Sigmoid colon (tissue), 6 donors: ENCODE measurements at regions not wholly inside any gene's neighbourhood (a gene's known extent, or its start where the extent isn't known, plus 50 kb on each side); places are given as distances from the start of the nearest gene placed in this dataset.

ENCODE experiments used
- DNase-seq: peaks from one replicate; pipeline ENCODE4 v3.0.0-alpha.2; 2019
- H3K27ac ChIP-seq, 4 donors: fragments of 200-600 bp; sonication (generic); one replicate each; pipeline ENCODE4 v1.5.1; 2016 to 2019; ENCODE audit warnings: mild to moderate bottlenecking in 1 of 4
- H3K27me3 ChIP-seq, 3 donors: fragments of 200-600 bp; sonication (generic); one replicate each; pipeline ENCODE4 v1.5.1; 2019; ENCODE audit warnings: mild to moderate bottlenecking in 1 of 3
- H3K36me3 ChIP-seq, 4 donors: fragments of 200-600 bp; sonication (generic); one replicate each; pipeline ENCODE4 v1.5.1; 2016 to 2019
- H3K4me1 ChIP-seq, 4 donors: fragments of 200-600 bp; sonication (generic); one replicate each; pipeline ENCODE4 v1.5.1; 2017 to 2019
- H3K4me3 ChIP-seq, 4 donors: fragments of 200-600 bp; sonication (generic); one replicate each; pipeline ENCODE4 v1.5.1; 2017 to 2019; ENCODE audit warnings: mild to moderate bottlenecking in 2 of 4, moderate library complexity in 1 of 4
- H3K9me3 ChIP-seq, 4 donors: fragments of 200-600 bp in 3 of 4; sonication (generic) in 3 of 4; one replicate each; pipeline versions ENCODE4 v1.5.1 to v1.6.1; 2013 to 2019
- CTCF ChIP-seq, 4 experiments: fragments of 450-650 bp in 3 of 4; fragments of 200-600 bp in 1 of 4; IDR thresholded peaks; one replicate each; pipeline ENCODE4 v1.5.1; 2016 to 2019; ENCODE audit warnings: antibody characterized with exemption in 4 of 4, mild to moderate bottlenecking in 3 of 4, moderate library complexity in 2 of 4
- EP300 ChIP-seq, 4 donors: sonication (generic); formaldehyde crosslinking; IDR thresholded peaks; one replicate each; pipeline ENCODE4 v1.6.1; 2017; ENCODE audit warnings: antibody characterized with exemption in 4 of 4
- POLR2A ChIP-seq, 2 donors: fragments of 450-650 bp; IDR thresholded peaks; one replicate each; pipeline ENCODE4 v1.6.1; 2016; ENCODE audit warnings: antibody characterized with exemption in 2 of 2, mild to moderate bottlenecking in 2 of 2, moderate library complexity in 2 of 2
- POLR2AphosphoS5 ChIP-seq, 4 donors: sonication (generic); formaldehyde crosslinking; IDR thresholded peaks; one replicate each; pipeline ENCODE4 v1.6.1; 2017; ENCODE audit warnings: antibody characterized with exemption in 4 of 4
- WGBS, 2 donors: extraction: QIAGEN DNeasy Blood & Tissue Kit; methylation state at CpG; one replicate each; pipeline ENCODE4 v1.1.7; 2013; 5-methylcytosine and 5-hydroxymethylcytosine counted together
- intact Hi-C: fragments of 100-400 bp; cut with DNase I; formaldehyde crosslinking; loops from one replicate; pipeline ENCODE4 v1.15.1; 2023
- donor health status: healthy with polysubstance abuse.
- donor health status: healthy.

- WGBS, 2 donors: 19 to 60% methylated on average over 2 of the region's 2 CpGs
- Histone ChIP-seq H3K27ac (no peak overlapping the region), H3K9me3 (no peaks in the 10 kb centered on the region), H3K4me1 (no peaks in the 10 kb centered on the region), H3K36me3 (no peaks in the 10 kb centered on the region), H3K4me3 (no peak overlapping the region), H3K27me3 (peaks cover 0 to 10% (median 0%) of the 10 kb centered on the region in 3 donors)
- intact Hi-C loops: loop anchor here (5.0 kb wide), 1 partner anchor 621 kb away; no protein-coding TSS in a partner anchor
- TF ChIP-seq EP300 (IDR thresholded peaks at IDR 0.05): no peak
- no peak for TF ChIP-seq POLR2A (IDR thresholded peaks at IDR 0.05)
- TF ChIP-seq CTCF (IDR thresholded peaks at IDR 0.05): no peak
- TF ChIP-seq POLR2AphosphoS5 (IDR thresholded peaks at IDR 0.05): no peak
- no peak for DNase-seq
These were observed 202.6 kb upstream of the RNF32 start for GRCh38 chr7:156438011-156438410.

GRCh38 chr7:156437021-156437614 is 203.5 kb upstream of the RNF32 start:
- no peak for DNase-seq
- Histone ChIP-seq H3K9me3 (no peaks in the 10 kb centered on the region), H3K27ac (no peak overlapping the region), H3K36me3 (no peaks in the 10 kb centered on the region), H3K4me3 (no peak overlapping the region), H3K4me1 (no peaks in the 10 kb centered on the region), H3K27me3 (peaks cover 0 to 4% (median 0%) of the 10 kb centered on the region in 3 donors)
- TF ChIP-seq POLR2A (IDR thresholded peaks at IDR 0.05): no peak
- no peak for TF ChIP-seq CTCF (IDR thresholded peaks at IDR 0.05)
- no peak for TF ChIP-seq POLR2AphosphoS5 (IDR thresholded peaks at IDR 0.05)
- TF ChIP-seq EP300 (IDR thresholded peaks at IDR 0.05): no peak
- intact Hi-C loops: loop anchor here (5.0 kb wide), 1 partner anchor 620 kb away; no protein-coding TSS in a partner anchor
- 87 to 90% methylated on average over 8 of the region's 8 CpGs for WGBS, 2 donors

GRCh38 chr7:156435486-156436231 is 204.9 kb upstream of the RNF32 start:
- Histone ChIP-seq H3K9me3 (no peaks in the 10 kb centered on the region), H3K4me1 (no peaks in the 10 kb centered on the region), H3K4me3 (no peak overlapping the region), H3K36me3 (no peaks in the 10 kb centered on the region), H3K27ac (no peak overlapping the region), H3K27me3 (no peaks in the 10 kb centered on the region)
- DNase-seq: no peak
- TF ChIP-seq POLR2AphosphoS5 (IDR thresholded peaks at IDR 0.05) (no peak), CTCF (IDR thresholded peaks at IDR 0.05) (no peak), POLR2A (IDR thresholded peaks at IDR 0.05) (no peak)
- 84 to 87% methylated on average over 12 of the region's 12 CpGs for WGBS, 2 donors
- intact Hi-C loops: loop anchor here (5.0 kb wide), 1 partner anchor 618 kb away; no protein-coding TSS in a partner anchor

GRCh38 chr7:156434706-156435105 is 205.9 kb upstream of the RNF32 start:
- intact Hi-C loops: loop anchor here (5.0 kb wide), 1 partner anchor 617 kb away; no protein-coding TSS in a partner anchor
- TF ChIP-seq POLR2A (IDR thresholded peaks at IDR 0.05) (no peak), EP300 (IDR thresholded peaks at IDR 0.05) (no peak), POLR2AphosphoS5 (IDR thresholded peaks at IDR 0.05) (no peak), CTCF (IDR thresholded peaks at IDR 0.05) (no peak)
- no peak for DNase-seq
- Histone ChIP-seq H3K4me3 (no peak overlapping the region), H3K27me3 (no peaks in the 10 kb centered on the region), H3K9me3 (no peaks in the 10 kb centered on the region), H3K36me3 (no peaks in the 10 kb centered on the region), H3K27ac (no peak overlapping the region), H3K4me1 (no peaks in the 10 kb centered on the region)
- 80 to 94% methylated on average over 5 of the region's 5 CpGs for WGBS, 2 donors
